Rectal smooth muscle tissue (tissue), 1 donor: ENCODE measurements at regions not wholly inside any gene's neighbourhood (a gene's known extent, or its start where the extent isn't known, plus 50 kb on each side); places are given as distances from the start of the nearest gene placed in this dataset.

Experiments used
- H3K27ac ChIP-seq: one replicate; pipeline ENCODE4 v1.7.0; 2013; ENCODE audit warnings: low read depth, low read length, inconsistent platforms
- H3K27me3 ChIP-seq: one replicate; pipeline ENCODE4 v1.7.0; 2013; ENCODE audit warnings: low read length; ENCODE audit not compliant: control insufficient read depth, insufficient read depth
- H3K36me3 ChIP-seq: one replicate; pipeline ENCODE4 v1.7.0; 2013; ENCODE audit warnings: low read length; ENCODE audit not compliant: control insufficient read depth, insufficient read depth
- H3K4me1 ChIP-seq: one replicate; pipeline ENCODE4 v1.7.0; 2013; ENCODE audit warnings: low read length; ENCODE audit not compliant: control insufficient read depth, insufficient read depth
- H3K4me3 ChIP-seq: one replicate; pipeline ENCODE4 v1.7.0; 2013; ENCODE audit warnings: low read length
- H3K9ac ChIP-seq: one replicate; pipeline ENCODE4 v1.7.0; 2013; ENCODE audit warnings: low read length

DNA sequence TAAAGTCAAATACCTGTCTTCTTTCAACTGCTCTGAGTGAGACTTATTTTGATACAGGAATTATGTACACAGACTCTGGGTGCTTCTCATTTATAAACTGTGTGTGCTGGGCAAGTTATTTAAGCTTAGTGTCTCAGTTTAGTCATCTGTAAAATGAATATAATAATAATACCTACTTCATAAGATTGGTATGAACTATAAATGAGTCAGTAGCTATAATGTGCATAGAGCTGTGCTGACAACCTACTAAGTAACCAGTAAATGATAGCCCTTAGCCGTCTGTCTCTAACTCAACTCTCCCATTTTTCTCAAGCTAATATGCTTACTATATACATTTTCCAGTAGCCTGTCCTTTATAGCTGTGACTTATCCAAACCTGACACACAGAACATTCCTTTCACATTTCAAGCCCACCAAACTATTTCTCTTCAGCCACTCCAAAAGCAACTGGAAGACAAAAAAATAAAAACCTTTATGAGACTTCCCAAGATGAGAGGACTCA, 319.8 kb downstream of the ETAA1 start:
- H3K4me1 ChIP-seq = peaks cover 1% of the 10 kb centered on the region
- no peaks in the 10 kb centered on the region for H3K27me3 ChIP-seq
- no peaks in the 10 kb centered on the region for H3K36me3 ChIP-seq
- no peak overlapping the region for H3K4me3 ChIP-seq
- H3K27ac ChIP-seq = no peak overlapping the region
- H3K9ac ChIP-seq = no peak overlapping the region

DNA sequence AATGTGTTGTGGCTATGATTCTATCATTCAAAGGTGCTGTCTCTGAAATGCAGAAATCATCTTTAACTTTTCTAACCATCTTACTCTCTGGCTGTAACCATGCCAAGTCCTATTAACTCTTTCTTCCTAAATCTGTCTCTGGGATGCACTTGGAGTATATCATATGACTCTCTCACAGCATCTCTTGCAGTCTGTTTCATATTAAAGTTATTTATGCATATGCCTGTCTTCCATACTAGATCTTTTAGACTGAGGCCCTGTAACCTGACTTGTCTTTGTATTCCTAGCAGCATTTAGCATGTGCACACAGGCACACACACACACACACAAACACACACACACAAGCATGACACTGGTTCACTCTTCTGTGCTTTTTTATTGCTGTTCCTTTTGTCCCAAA, 320.6 kb downstream of the ETAA1 start:
- no peaks in the 10 kb centered on the region for H3K27me3 ChIP-seq
- H3K4me1 ChIP-seq = no peaks in the 10 kb centered on the region
- no peaks in the 10 kb centered on the region for H3K36me3 ChIP-seq
- H3K9ac ChIP-seq = no peak overlapping the region
- no peak overlapping the region for H3K4me3 ChIP-seq
- H3K27ac ChIP-seq = no peak overlapping the region

DNA sequence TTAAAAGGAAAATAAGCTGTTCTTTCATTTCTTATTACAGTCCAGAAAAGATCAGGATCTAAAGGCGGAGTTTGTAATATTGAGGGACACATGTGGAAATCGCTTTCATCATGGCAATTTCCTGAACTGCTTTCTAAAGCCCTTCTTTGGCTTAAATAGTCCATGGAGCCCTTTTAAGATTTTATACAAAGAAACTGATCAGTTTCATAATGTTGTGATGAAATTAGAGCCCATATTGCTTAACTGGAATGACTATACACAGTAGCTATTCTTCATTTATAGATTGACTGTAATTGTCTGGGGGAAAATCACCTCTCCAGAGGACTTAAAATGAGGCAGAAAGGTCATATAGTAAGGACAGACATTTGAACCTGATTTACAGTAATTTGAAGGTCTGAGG, 322.2 kb downstream of the ETAA1 start:
- H3K36me3 ChIP-seq = no peaks in the 10 kb centered on the region
- no peaks in the 10 kb centered on the region for H3K27me3 ChIP-seq
- no peak overlapping the region for H3K27ac ChIP-seq
- no peak overlapping the region for H3K4me3 ChIP-seq
- H3K9ac ChIP-seq = no peak overlapping the region
- no peaks in the 10 kb centered on the region for H3K4me1 ChIP-seq

DNA sequence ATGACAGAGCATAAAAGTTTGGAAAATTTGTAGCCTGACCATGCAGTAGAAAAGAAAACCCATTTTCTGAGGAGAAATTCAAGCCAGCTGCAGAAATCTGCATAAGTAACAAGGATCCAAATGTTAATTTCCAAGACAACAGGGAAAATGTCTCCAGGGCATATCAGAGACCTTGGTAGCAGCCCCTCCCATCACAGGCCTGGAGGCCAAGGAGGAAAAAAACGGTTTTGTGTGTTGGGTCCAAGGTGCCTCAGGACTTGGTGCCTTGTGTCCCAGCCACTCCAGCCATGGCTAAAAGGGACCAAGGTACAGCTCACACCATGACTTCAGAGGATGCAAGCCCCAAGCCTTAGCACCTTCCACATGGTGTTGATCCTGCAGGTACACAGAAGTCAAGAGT, 324.4 kb downstream of the ETAA1 start:
- no peaks in the 10 kb centered on the region for H3K36me3 ChIP-seq
- no peaks in the 10 kb centered on the region for H3K4me1 ChIP-seq
- no peaks in the 10 kb centered on the region for H3K27me3 ChIP-seq
- H3K27ac ChIP-seq = no peak overlapping the region
- no peak overlapping the region for H3K4me3 ChIP-seq
- H3K9ac ChIP-seq = no peak overlapping the region

DNA sequence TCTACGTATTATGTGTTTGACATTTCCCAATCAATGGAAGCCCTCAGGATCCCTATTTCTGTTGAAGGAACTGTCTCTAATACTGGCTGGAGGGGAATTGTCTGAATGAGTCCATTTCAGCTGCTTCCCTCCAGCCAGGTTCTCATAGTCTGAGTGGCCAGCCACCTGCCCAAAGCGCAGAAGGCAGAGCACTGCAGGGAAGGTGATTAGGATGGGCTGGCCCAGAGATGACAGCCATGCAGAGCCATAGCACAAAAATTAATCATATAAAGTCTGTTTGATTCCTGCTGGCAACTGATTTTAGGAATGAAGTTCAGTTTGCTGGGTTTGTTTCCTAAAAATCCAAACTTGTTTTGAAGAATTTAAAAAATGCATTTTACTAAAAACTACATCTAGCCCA, 327.1 kb downstream of the ETAA1 start:
- no peaks in the 10 kb centered on the region for H3K4me1 ChIP-seq
- no peak overlapping the region for H3K27ac ChIP-seq
- no peak overlapping the region for H3K4me3 ChIP-seq
- H3K9ac ChIP-seq = no peak overlapping the region
- no peaks in the 10 kb centered on the region for H3K36me3 ChIP-seq
- H3K27me3 ChIP-seq = no peaks in the 10 kb centered on the region

DNA sequence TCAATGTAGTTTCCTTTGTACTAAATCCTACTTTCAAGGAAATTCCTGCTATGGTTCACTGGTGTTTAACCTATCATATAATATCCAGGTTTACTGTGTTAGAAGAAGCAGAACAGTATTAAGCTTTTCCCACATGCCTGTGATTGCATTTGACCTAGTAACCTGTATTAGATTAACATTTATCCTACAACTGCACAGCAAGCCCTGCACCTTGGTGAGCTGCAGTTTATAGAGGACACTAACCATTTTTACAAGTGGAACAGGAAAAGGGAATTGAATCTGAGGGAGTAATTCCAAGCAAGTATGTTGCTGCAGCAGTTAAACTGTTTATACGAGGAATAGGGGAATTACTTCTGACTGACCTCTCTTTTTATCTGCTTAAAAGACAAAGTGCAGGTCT, 328.6 kb downstream of the ETAA1 start:
- Histone ChIP-seq H3K9ac (no peak overlapping the region), H3K4me1 (no peaks in the 10 kb centered on the region), H3K4me3 (no peak overlapping the region), H3K27me3 (no peaks in the 10 kb centered on the region), H3K36me3 (no peaks in the 10 kb centered on the region), H3K27ac (no peak overlapping the region)

DNA sequence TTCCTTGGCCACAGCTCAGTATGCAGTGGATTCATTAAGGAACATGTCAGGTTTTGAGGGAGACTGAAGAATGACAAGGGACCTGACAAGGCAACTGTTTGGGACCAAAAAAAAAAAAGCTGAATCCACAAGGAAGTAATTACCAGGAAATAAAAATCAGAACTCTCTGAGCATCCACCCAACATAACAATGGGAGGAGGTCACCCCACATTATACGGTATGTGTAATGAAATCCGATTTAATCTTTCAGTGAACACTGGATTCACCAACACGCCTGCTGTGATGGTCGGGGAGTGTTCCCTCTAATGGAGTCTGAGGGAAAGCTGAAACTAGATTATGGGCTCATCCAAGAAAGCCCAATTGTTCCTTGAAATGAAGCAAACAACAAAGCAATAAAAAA, 329.3 kb downstream of the ETAA1 start:
- no peaks in the 10 kb centered on the region for H3K27me3 ChIP-seq
- no peak overlapping the region for H3K9ac ChIP-seq
- H3K4me1 ChIP-seq = no peaks in the 10 kb centered on the region
- no peak overlapping the region for H3K4me3 ChIP-seq
- no peak overlapping the region for H3K27ac ChIP-seq
- no peaks in the 10 kb centered on the region for H3K36me3 ChIP-seq

DNA sequence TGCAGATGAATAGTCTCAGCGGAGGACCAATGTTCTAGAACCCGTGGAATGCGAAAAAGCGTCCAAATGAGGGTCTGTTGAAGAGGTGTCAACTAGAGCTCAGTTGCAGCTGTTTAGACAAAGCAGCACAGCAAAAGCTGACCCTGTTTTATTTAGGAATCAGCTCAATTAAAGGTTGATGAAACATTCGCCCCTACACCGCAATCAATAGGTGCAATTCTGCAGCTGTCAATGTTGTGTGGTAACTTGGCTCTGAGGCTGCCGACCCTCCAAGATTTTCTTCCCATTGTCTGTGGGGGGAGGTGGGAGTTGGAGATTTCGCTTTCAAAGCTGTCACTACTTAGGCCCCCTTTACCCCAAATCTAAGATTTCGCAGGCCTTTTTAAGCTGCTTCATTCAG, 330.0 kb downstream of the ETAA1 start:
- H3K36me3 ChIP-seq = no peaks in the 10 kb centered on the region
- H3K4me3 ChIP-seq = no peak overlapping the region
- H3K4me1 ChIP-seq = no peaks in the 10 kb centered on the region
- no peaks in the 10 kb centered on the region for H3K27me3 ChIP-seq
- no peak overlapping the region for H3K9ac ChIP-seq
- H3K27ac ChIP-seq = no peak overlapping the region

DNA sequence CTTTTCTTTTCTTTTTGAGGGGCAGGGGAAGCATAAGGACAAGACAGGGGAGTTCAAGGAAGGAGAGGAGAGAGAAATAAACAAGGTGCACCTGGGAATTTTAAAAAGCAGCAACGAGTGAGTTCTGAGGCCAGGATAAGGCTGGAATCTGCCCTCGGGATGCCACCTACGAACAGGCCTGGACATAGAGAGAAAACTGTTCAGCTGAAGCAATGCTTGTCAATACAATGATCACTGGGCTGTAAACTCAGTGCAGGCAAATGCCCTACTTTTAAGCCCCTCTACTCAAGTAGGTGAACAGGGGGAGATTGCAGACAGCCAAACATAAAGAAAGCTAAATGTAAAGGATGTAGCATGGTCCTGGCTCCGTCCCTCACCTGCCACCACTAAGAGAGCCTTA, 330.5 kb downstream of the ETAA1 start:
- no peaks in the 10 kb centered on the region for H3K27me3 ChIP-seq

DNA sequence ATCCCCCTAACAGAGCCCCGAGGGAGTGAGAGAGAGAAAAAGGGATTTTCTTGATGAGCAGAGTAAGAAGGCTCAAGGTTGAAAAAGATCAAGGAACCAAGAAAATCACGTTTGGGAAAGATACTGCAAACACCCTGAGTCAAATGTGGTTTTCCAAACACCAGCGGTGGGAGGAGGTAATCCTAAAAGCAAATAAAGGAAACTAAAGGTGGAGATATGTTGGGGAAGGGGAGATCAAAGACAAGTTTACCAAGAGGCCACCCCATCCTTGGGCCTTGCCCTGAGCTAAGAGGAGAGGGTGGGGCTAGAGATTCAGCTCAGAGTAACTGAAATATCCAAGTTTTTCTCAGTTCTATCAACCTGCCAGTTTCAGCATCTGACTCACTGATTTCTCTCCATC, 332.3 kb downstream of the ETAA1 start:
- H3K4me1 ChIP-seq = no peaks in the 10 kb centered on the region
- H3K27ac ChIP-seq = no peak overlapping the region
- no peaks in the 10 kb centered on the region for H3K27me3 ChIP-seq
- H3K4me3 ChIP-seq = no peak overlapping the region
- no peak overlapping the region for H3K9ac ChIP-seq
- no peaks in the 10 kb centered on the region for H3K36me3 ChIP-seq

More for the DNA sequence above, 330.5 kb downstream of the ETAA1 start:
- no peak overlapping the region for H3K9ac ChIP-seq
- H3K36me3 ChIP-seq = no peaks in the 10 kb centered on the region
- no peak overlapping the region for H3K27ac ChIP-seq
- no peak overlapping the region for H3K4me3 ChIP-seq
- no peaks in the 10 kb centered on the region for H3K4me1 ChIP-seq

DNA sequence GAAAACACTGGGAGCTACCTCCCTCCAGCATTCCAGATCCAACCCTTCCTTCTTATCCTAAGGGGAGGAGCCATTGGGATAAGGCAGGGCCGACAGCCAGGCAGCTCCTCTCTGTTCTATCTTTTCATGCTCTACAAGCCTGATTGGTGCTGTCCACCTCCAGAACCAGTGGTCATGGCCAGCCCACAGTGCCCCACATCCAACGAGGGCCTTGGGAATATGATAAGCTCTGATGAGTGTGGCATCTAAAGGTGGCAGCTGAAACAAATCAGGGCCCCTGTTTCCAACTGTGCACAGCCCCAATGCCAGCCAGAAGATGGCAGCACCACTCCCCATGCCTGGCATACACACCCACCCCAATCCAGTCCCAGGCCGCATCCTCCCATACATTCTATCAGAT, 329.3 kb downstream of the C1D start:
- H3K4me1 ChIP-seq = no peaks in the 10 kb centered on the region
- no peaks in the 10 kb centered on the region for H3K36me3 ChIP-seq
- no peak overlapping the region for H3K27ac ChIP-seq
- no peak overlapping the region for H3K9ac ChIP-seq
- no peaks in the 10 kb centered on the region for H3K27me3 ChIP-seq
- no peak overlapping the region for H3K4me3 ChIP-seq

DNA sequence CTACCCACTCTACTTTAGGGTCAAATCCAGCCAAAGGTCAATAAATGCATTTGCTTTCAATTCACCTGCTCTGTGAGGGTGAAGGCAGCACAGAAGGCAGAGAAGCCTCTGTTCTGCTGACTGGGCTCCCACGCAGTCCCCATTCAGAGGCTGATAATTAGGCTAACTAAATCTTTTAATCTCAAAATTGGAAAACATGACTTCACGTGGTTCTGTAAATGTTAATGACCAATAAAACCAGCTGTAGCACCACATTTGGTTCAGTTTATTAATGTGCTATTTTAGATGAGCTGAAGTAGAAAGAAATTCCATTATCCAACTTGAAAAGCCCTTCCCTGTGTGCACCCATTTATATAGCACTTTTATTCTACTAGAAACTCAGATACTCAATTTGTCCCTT, 310.6 kb downstream of the C1D start:
- Histone ChIP-seq H3K27ac (no peak overlapping the region), H3K4me3 (no peak overlapping the region), H3K36me3 (no peaks in the 10 kb centered on the region), H3K4me1 (peaks cover 12% of the 10 kb centered on the region), H3K9ac (no peak overlapping the region), H3K27me3 (no peaks in the 10 kb centered on the region)

DNA sequence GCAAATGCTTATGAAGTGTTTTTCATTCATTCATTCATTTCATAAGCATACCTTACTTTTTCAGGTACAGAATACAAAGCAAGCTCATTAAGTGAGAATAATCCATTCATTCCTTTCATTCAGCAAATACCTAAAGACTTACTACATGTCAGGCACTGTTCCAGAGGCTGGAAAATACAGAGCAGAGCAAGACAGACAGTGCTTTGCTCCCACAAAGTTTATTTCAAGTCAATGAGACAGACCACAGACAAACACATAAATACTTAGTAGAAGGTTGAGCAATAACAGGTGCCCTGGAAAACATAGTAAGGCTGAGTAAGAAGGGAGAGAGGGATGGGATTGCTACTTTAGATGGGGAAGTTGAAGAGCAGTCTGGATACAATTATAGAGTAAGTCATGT, 309.8 kb downstream of the C1D start:
- no peaks in the 10 kb centered on the region for H3K36me3 ChIP-seq
- peaks cover 12% of the 10 kb centered on the region for H3K4me1 ChIP-seq
- no peak overlapping the region for H3K4me3 ChIP-seq
- H3K27ac ChIP-seq = no peak overlapping the region
- H3K27me3 ChIP-seq = no peaks in the 10 kb centered on the region
- no peak overlapping the region for H3K9ac ChIP-seq
